Calu3 (cell line): ENCODE measurements at regions not wholly inside any gene's neighbourhood (a gene's known extent, or its start where the extent isn't known, plus 50 kb on each side); places are given as distances from the start of the nearest gene placed in this dataset.

Source experiments
- BruUV-seq: library from RNA; stranded (reverse); fragments of 400-500 nt; replicated peaks from 2 replicates; lab custom pipeline; 2021; lab: Mats Ljungman, UMichigan
- CTCF ChIA-PET: fragments of 300-600 bp; sonication (Branson Sonifier 250); formaldehyde crosslinking; loops from one replicate; lab custom pipeline; 2022; ENCODE audit warnings: antibody characterized with exemption; lab: Charles Lee
- DNase-seq: peaks from one replicate; pipeline ENCODE4 v3.0.0; 2022
- H3K27ac Mint-ChIP-seq: one replicate; pipeline ENCODE4 v1.8.0; 2022; ENCODE audit warnings: mixed read lengths; ENCODE audit not compliant: unreplicated experiment
- H3K27me3 Mint-ChIP-seq: one replicate; pipeline ENCODE4 v1.8.0; 2022; ENCODE audit warnings: mixed read lengths; ENCODE audit not compliant: unreplicated experiment
- H3K36me3 Mint-ChIP-seq: one replicate; pipeline ENCODE4 v1.8.0; 2022; ENCODE audit warnings: mild to moderate bottlenecking, moderate library complexity, mixed read lengths; ENCODE audit not compliant: insufficient read depth, unreplicated experiment
- H3K4me1 Mint-ChIP-seq: one replicate; pipeline ENCODE4 v1.8.0; 2022; ENCODE audit warnings: mild to moderate bottlenecking, low read depth, mixed read lengths; ENCODE audit not compliant: unreplicated experiment
- H3K4me3 Mint-ChIP-seq: one replicate; pipeline ENCODE4 v1.8.0; 2022; ENCODE audit warnings: mild to moderate bottlenecking, low read depth, moderate library complexity, mixed read lengths; ENCODE audit not compliant: unreplicated experiment
- H3K9me3 Mint-ChIP-seq: one replicate; pipeline ENCODE4 v1.8.0; 2022; ENCODE audit warnings: low read depth, mixed read lengths; ENCODE audit not compliant: unreplicated experiment
- intact Hi-C: fragments of 100-400 bp; cut with micrococcal nuclease; formaldehyde crosslinking; loops from one replicate; pipeline ENCODE4 v1.10.0; 2022; ENCODE audit not compliant: unreplicated experiment
- TF ChIP-seq, protein P1 (sequence below): fragments of 200-600 bp; IDR thresholded peaks from one replicate; pipeline ENCODE4 v1.8.0; 2022; ENCODE audit warnings: antibody characterized with exemption; ENCODE audit not compliant: unreplicated experiment

DNA sequence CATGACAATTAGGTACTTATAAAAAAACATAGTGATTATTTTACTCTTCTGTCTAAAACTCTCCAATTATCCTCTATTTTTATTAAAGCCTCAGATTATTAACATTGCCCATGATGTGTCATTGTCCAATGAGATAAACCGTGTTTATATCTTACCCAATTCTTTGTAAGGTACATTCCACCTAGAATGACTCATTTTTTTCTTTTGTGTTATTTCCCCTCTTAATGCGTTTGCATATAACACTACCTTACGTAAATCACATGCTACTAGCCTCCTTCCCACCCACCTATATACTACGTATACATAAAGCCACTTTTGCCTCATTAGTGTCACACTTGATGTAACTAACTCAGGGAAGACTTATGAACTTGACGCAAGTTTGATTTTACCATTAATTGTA is 336.3 kb upstream of the PTCHD4 start:
- BruUV-seq, result no TSS peak
- no peaks in the 10 kb centered on the region for H3K4me1 Mint-ChIP-seq
- H3K36me3 Mint-ChIP-seq, result no peaks in the 10 kb centered on the region
- peaks cover 9% of the 10 kb centered on the region for H3K9me3 Mint-ChIP-seq
- H3K4me3 Mint-ChIP-seq, result no peak overlapping the region
- H3K27me3 Mint-ChIP-seq, result no peaks in the 10 kb centered on the region
- CTCF ChIA-PET, result no interaction called here
- intact Hi-C loops, result no loop called here
- H3K27ac Mint-ChIP-seq, result no peak overlapping the region
- no peak for DNase-seq
- TF ChIP-seq, protein P1, sequence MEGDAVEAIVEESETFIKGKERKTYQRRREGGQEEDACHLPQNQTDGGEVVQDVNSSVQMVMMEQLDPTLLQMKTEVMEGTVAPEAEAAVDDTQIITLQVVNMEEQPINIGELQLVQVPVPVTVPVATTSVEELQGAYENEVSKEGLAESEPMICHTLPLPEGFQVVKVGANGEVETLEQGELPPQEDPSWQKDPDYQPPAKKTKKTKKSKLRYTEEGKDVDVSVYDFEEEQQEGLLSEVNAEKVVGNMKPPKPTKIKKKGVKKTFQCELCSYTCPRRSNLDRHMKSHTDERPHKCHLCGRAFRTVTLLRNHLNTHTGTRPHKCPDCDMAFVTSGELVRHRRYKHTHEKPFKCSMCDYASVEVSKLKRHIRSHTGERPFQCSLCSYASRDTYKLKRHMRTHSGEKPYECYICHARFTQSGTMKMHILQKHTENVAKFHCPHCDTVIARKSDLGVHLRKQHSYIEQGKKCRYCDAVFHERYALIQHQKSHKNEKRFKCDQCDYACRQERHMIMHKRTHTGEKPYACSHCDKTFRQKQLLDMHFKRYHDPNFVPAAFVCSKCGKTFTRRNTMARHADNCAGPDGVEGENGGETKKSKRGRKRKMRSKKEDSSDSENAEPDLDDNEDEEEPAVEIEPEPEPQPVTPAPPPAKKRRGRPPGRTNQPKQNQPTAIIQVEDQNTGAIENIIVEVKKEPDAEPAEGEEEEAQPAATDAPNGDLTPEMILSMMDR, result no peak

DNA sequence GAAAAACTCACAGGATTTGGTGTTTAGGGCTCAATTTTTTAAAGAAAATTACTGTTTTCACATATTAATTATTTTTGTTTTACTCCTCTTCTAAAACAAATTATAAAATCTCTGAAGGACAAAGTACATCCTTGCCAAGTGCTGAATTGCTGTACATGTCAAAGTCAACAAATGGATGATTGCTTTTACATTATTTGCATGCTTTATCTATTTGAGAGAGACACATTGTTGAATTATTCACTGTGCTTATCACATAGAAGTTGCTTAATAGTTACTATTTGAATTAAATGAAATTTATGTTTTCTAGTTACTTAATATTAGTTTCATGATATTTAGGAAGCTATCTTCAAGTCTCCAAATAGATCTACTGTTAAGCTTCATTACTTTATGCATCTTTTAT is 318.6 kb upstream of the PTCHD4 start:
- no peak for DNase-seq
- TF ChIP-seq, protein P1, result no peak
- intact Hi-C loops, result no loop called here
- peaks cover 3% of the 10 kb centered on the region for H3K9me3 Mint-ChIP-seq
- peak overlapping the region; percentile 5 for H3K27ac Mint-ChIP-seq
- H3K4me3 Mint-ChIP-seq, result no peak overlapping the region
- CTCF ChIA-PET, result interaction anchor here (0.6 kb wide), 1 partner anchor 20 kb away, joined by 3 read pairs; no protein-coding TSS in a partner anchor
- H3K4me1 Mint-ChIP-seq, result peaks cover 31% of the 10 kb centered on the region
- BruUV-seq, result no TSS peak
- H3K36me3 Mint-ChIP-seq, result no peaks in the 10 kb centered on the region
- no peaks in the 10 kb centered on the region for H3K27me3 Mint-ChIP-seq

DNA sequence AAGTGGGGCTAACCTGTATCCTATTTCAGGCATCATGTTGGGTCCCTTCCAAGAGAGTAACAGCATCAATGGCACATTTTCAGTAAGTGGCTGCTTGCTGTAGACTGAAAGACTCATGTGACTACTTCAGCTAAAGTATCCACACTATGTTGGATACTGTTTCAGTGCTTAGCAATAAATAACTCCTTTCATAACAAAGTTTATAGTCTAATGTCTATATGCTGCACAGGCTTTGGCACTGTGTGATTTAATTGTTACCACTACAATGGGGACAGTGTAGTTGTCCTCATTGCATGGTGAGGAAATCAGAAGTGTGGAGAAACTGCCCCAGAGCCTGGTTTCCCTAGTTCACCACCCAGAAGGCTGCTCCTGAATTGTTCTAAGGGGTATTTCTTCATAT is 318.0 kb upstream of the PTCHD4 start:
- H3K27me3 Mint-ChIP-seq, result no peaks in the 10 kb centered on the region
- DNase-seq, result no peak
- no peak overlapping the region for H3K4me3 Mint-ChIP-seq
- intact Hi-C loops, result no loop called here
- H3K4me1 Mint-ChIP-seq, result peaks cover 31% of the 10 kb centered on the region
- H3K27ac Mint-ChIP-seq, result peak overlapping the region; percentile 5
- no peaks in the 10 kb centered on the region for H3K36me3 Mint-ChIP-seq
- no TSS peak for BruUV-seq
- CTCF ChIA-PET, result interaction anchor here (0.5 kb wide), 1 partner anchor 1138 kb away, joined by 7 read pairs; no protein-coding TSS in a partner anchor
- peaks cover 3% of the 10 kb centered on the region for H3K9me3 Mint-ChIP-seq
- TF ChIP-seq, protein P1, result no peak

DNA sequence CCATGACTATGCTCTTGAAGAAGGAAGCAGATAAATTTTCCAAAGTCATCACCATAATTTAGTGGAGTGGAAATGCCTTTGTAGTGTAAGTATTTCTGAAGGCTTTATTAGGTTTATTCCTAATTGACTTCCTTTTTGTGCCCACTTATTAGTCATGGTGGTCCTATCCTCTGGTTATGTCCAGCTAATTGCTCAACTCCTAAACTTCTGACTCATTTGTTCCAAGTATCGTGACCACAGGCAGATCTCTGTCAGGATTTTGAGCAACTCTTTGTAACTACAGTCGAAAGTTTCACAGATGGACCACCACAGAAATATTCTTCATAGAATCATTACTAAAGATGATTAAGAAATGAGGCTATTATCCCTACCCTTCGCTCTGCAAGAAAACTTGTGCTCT is 315.6 kb upstream of the PTCHD4 start:
- Mint-ChIP-seq H3K4me3 (no peak overlapping the region), H3K9me3 (no peaks in the 10 kb centered on the region), H3K4me1 (peaks cover 31% of the 10 kb centered on the region), H3K27ac (no peak overlapping the region), H3K36me3 (no peaks in the 10 kb centered on the region), H3K27me3 (no peaks in the 10 kb centered on the region)
- no peak for DNase-seq
- no TSS peak for BruUV-seq
- CTCF ChIA-PET, result no interaction called here
- TF ChIP-seq, protein P1, result no peak
- intact Hi-C loops, result no loop called here
